NT2/D1 (cell line): ENCODE measurements at regions not wholly inside any gene's neighbourhood (a gene's known extent, or its start where the extent isn't known, plus 50 kb on each side); places are given as distances from the start of the nearest gene placed in this dataset.

Source experiments
- DNase-seq: peaks from one replicate; pipeline ENCODE4 v3.0.0-alpha.2; 2011; ENCODE audit warnings: low read depth, low spot score
- H3K27me3 ChIP-seq: 2 replicates; pipeline ENCODE4 v1.6.0; 2011; ENCODE audit warnings: mild to moderate bottlenecking; ENCODE audit not compliant: insufficient read length, insufficient read depth
- H3K36me3 ChIP-seq: 2 replicates; pipeline ENCODE4 v1.6.1; 2011; ENCODE audit warnings: mild to moderate bottlenecking, low read length, mixed read lengths; ENCODE audit not compliant: insufficient read depth, insufficient read length
- H3K4me1 ChIP-seq: 2 replicates; pipeline ENCODE4 v1.5.1; 2011; ENCODE audit not compliant: insufficient read depth, insufficient read length
- H3K4me3 ChIP-seq: 2 replicates; pipeline ENCODE4 v1.5.1; 2011; ENCODE audit warnings: low read depth; ENCODE audit not compliant: insufficient read length
- H3K9ac ChIP-seq: 2 replicates; pipeline ENCODE4 v1.6.0; 2011; ENCODE audit warnings: low read depth; ENCODE audit not compliant: insufficient read length
- H3K9me3 ChIP-seq: 2 replicates; pipeline ENCODE4 v1.5.1; 2011; ENCODE audit warnings: mild to moderate bottlenecking, low read length; ENCODE audit not compliant: insufficient read depth
- SUZ12 ChIP-seq: IDR thresholded peaks from 2 replicates; pipeline ENCODE4 v1.6.1; 2011; ENCODE audit not compliant: insufficient read length, insufficient read depth; ENCODE audit errors: extremely low read depth
- YY1 ChIP-seq: IDR thresholded peaks from 2 replicates; pipeline ENCODE4 v1.6.1; 2011; ENCODE audit not compliant: insufficient read length, insufficient read depth
- ZNF274 ChIP-seq: IDR thresholded peaks from 2 replicates; pipeline ENCODE4 v1.6.1; 2011; ENCODE audit warnings: mild to moderate bottlenecking, low read depth, low read length

- no peak overlapping the region for H3K9ac ChIP-seq
- no peak for TF ChIP-seq YY1
- no peak for TF ChIP-seq SUZ12
- H3K36me3 ChIP-seq: no peaks in the 10 kb centered on the region
- H3K4me1 ChIP-seq: no peaks in the 10 kb centered on the region
- no peak for DNase-seq
- no peaks in the 10 kb centered on the region for H3K9me3 ChIP-seq
- H3K27me3 ChIP-seq: no peaks in the 10 kb centered on the region
- no peak overlapping the region for H3K4me3 ChIP-seq
Measured at GRCh38 chr16:7849841-7850240, 517.2 kb downstream of the RBFOX1 start.

DNA sequence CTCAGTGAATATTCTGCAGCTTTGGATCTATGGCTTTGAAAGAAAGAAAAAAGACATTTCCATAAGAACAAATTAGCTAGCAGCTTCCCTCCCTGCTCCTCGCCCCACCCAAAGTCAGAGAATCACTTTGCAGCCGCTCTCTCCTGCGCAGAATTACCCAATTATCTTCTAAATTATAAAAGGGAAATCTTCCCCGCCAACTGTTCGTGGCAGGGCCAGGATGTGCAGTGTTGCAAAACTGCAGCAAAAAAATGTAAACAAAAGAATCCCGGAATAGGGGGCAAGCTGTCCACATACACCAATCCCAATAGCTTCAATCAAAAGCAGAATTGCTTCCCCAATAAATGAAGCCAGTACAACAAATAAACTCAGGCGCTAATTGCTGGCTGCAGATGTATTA, 510.6 kb downstream of the RBFOX1 start:
- TF ChIP-seq YY1: no peak
- no peak for TF ChIP-seq SUZ12
- TF ChIP-seq ZNF274: no peak
- Histone ChIP-seq H3K4me3 (no peak overlapping the region), H3K9ac (no peak overlapping the region), H3K36me3 (no peaks in the 10 kb centered on the region), H3K4me1 (no peaks in the 10 kb centered on the region), H3K9me3 (no peaks in the 10 kb centered on the region), H3K27me3 (no peaks in the 10 kb centered on the region)
- no peak for DNase-seq

GRCh38 chr16:7839568-7839967, 506.9 kb downstream of the RBFOX1 start:
- H3K27me3 ChIP-seq: no peaks in the 10 kb centered on the region
- DNase-seq: no peak
- no peak for TF ChIP-seq SUZ12
- no peak for TF ChIP-seq ZNF274
- TF ChIP-seq YY1: no peak
- H3K9me3 ChIP-seq: no peaks in the 10 kb centered on the region
- no peak overlapping the region for H3K9ac ChIP-seq
- H3K4me3 ChIP-seq: no peak overlapping the region
- H3K36me3 ChIP-seq: no peaks in the 10 kb centered on the region
- H3K4me1 ChIP-seq: no peaks in the 10 kb centered on the region

DNA sequence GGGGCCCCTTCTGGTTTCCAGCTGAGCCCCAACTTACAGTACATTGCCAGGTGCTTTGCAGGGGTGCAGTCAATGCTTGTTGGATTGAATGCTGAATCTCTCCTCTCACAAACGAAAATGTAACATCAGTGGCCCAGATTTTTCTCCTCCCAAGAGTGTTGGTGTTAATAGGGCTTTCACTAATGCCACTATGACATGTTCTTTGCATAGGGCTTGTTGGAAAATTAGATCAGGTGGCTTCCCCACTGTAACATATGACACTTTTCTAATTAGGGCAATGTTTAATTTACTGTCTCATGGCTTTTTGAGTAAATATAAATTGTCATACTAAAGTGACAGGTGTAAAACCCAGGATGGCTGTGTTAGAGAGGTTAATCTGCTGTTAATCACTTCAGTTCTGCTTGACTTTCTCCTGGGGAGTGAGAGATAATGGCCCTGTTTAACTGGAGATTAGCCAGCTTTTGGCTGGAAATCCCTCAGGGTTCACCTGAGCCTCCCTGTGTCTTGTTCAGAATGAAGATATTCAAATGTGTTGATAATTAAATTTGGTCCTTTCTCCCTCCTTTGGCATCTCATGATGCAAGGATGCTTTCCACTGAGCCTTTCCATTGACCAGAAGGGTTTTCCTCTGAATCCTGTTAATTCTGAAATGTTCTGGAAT, 502.3 kb downstream of the RBFOX1 start:
- Histone ChIP-seq H3K4me1 (no peaks in the 10 kb centered on the region), H3K27me3 (no peaks in the 10 kb centered on the region), H3K36me3 (no peaks in the 10 kb centered on the region), H3K4me3 (no peak overlapping the region), H3K9ac (no peak overlapping the region), H3K9me3 (no peaks in the 10 kb centered on the region)
- DNase-seq: no peak
- TF ChIP-seq YY1: no peak
- TF ChIP-seq ZNF274: no peak
- no peak for TF ChIP-seq SUZ12

GRCh38 chr16:7820816-7821215, 488.2 kb downstream of the RBFOX1 start:
- H3K4me1 ChIP-seq: no peaks in the 10 kb centered on the region
- no peaks in the 10 kb centered on the region for H3K27me3 ChIP-seq
- H3K9ac ChIP-seq: no peak overlapping the region
- TF ChIP-seq ZNF274 (no peak), SUZ12 (no peak), YY1 (no peak)
- H3K9me3 ChIP-seq: no peaks in the 10 kb centered on the region
- H3K36me3 ChIP-seq: no peaks in the 10 kb centered on the region
- DNase-seq: no peak
- H3K4me3 ChIP-seq: no peak overlapping the region

DNA sequence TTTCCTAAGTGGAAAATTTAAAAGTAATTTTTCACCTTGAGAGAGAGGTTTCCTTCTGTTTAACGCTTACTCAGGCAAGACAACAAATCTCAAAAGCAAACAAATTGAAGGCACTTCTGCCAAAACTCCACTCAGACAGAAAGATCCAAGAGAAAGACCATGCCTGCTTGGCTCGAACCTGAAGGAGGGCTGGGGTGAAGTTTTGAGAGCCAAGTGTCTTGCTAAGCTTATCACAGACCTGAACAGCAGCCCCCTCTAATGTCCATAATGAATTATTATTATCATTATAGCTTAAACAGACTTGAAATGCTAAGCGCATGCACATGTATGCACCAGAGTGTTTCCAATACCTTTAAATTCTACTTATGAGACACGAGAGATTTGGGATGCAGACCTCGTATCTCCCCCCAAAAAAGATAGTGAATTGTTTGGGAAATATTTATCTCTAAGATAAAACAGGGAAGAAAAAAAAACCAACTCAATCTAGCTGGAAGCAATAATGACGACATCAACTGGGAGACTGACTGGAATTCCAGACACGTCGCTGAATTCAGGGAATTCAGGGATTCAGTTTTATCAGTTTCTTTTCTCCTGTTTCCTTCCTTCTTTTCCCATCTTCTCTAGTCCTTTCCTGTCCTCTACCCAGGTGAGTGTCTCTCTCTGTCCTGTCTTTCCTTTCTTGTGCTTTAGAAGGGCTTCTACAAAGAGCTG, 473.2 kb downstream of the RBFOX1 start:
- Histone ChIP-seq H3K4me3 (no peak overlapping the region), H3K9ac (no peak overlapping the region), H3K36me3 (no peaks in the 10 kb centered on the region), H3K27me3 (no peaks in the 10 kb centered on the region), H3K9me3 (peaks cover 3% of the 10 kb centered on the region; the same call in 1 of the 2 replicates), H3K4me1 (no peaks in the 10 kb centered on the region)
- TF ChIP-seq SUZ12 (no peak), ZNF274 (no peak), YY1 (no peak)
- no peak for DNase-seq

DNA sequence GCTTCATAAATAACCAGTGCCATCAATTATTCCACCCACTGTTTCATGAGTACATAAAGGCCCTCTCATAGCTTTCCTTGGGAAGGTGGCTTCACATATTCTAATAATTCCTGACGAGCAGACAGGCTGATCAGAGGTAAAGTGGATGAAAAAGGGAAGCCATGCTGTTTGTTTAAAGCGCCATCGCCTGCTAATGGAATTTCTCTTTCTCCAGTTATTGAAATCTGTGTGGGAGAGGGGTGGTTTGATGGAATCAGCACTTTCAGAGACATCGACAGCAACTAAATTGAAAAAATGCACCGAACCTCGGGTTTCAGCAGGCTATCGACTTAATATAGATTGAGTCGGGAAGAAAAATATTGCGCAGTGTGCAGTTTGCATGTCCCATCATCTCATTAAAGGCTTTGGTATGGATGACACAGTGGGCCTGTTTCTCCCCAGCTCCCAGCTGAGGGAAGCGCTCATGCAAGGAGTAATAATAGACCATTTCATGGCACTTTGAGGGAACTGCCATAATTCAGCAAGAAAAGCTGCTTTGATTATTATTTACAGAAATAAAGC, 472.1 kb downstream of the RBFOX1 start:
- Histone ChIP-seq H3K9me3 (peaks cover 3% of the 10 kb centered on the region; the same call in 1 of the 2 replicates), H3K27me3 (no peaks in the 10 kb centered on the region), H3K9ac (no peak overlapping the region), H3K4me1 (no peaks in the 10 kb centered on the region), H3K36me3 (no peaks in the 10 kb centered on the region), H3K4me3 (no peak overlapping the region)
- no peak for DNase-seq
- TF ChIP-seq SUZ12 (no peak), ZNF274 (no peak), YY1 (no peak)
